H1 (cell line): ENCODE measurements at regions not wholly inside any gene's neighbourhood (a gene's known extent, or its start where the extent isn't known, plus 50 kb on each side); places are given as distances from the start of the nearest gene placed in this dataset.

Experiments
- CTCF ChIA-PET: fragments of 300-600 bp; sonication (Branson Sonifier 250); formaldehyde crosslinking; loops from one replicate; lab custom pipeline; 2021; ENCODE audit not compliant: partially characterized antibody; lab: Charles Lee
- POLR2A ChIA-PET: fragments of 300-600 bp; sonication (Branson Sonifier 250); formaldehyde crosslinking; loops from one replicate; lab custom pipeline; 2021; ENCODE audit warnings: inconsistent platforms; ENCODE audit not compliant: partially characterized antibody; lab: Charles Lee
- DNase-seq, 2 experiments: peaks; one replicate each; pipeline versions ENCODE4 v3.0.0 to v3.0.0-alpha.2; 2010 to 2022; ENCODE audit warnings: low spot score in 2 of 2, low read depth in 1 of 2, mixed read lengths in 1 of 2
- FAIRE-seq: peaks from 2 replicates; lab custom pipeline; 2011; peaks lifted over from hg19 to GRCh38; lab: Jason Lieb, UNC
- H2AFZ ChIP-seq: 2 replicates; pipeline ENCODE4 v1.8.1; 2012; ENCODE audit warnings: low read length, inconsistent platforms
- H2AK5ac ChIP-seq: 2 replicates; pipeline ENCODE4 v1.6.1; 2013; ENCODE audit warnings: low read depth, low read length
- H2BK120ac ChIP-seq: replicated peaks from 2 replicates; pipeline ENCODE3; 2013; ENCODE audit warnings: low read depth, low read length, inconsistent platforms
- H2BK12ac ChIP-seq: 2 replicates; pipeline ENCODE4 v1.6.1; 2013; ENCODE audit warnings: low read depth, low read length
- H2BK15ac ChIP-seq: 2 replicates; pipeline ENCODE4 v1.6.1; 2013; ENCODE audit warnings: low read length
- H2BK20ac ChIP-seq: 2 replicates; pipeline ENCODE4 v1.6.1; 2013; ENCODE audit warnings: low read length
- H2BK5ac ChIP-seq: 2 replicates; pipeline ENCODE4 v1.6.1; 2013; ENCODE audit warnings: low read depth, low read length
- H3K14ac ChIP-seq: 2 replicates; pipeline ENCODE4 v1.6.1; 2013; ENCODE audit warnings: inconsistent platforms; ENCODE audit not compliant: insufficient read length
- H3K18ac ChIP-seq: 2 replicates; pipeline ENCODE4 v1.6.1; 2013; ENCODE audit warnings: low read length; ENCODE audit errors: extremely low read depth
- H3K23ac ChIP-seq: 2 replicates; pipeline ENCODE4 v1.6.1; 2013; ENCODE audit warnings: inconsistent platforms; ENCODE audit not compliant: insufficient read length
- H3K23me2 ChIP-seq: 2 replicates; pipeline ENCODE4 v1.6.1; 2013; ENCODE audit warnings: low read depth, low read length
- H3K27ac ChIP-seq: 2 replicates; pipeline ENCODE4 v1.6.1; 2011; ENCODE audit warnings: low read depth, low read length, inconsistent platforms
- H3K27me3 ChIP-seq, 4 experiments: replicated peaks in 1 of 4; 1 replicate in 1 of 4; 2 replicates in 3 of 4; pipeline versions ENCODE4 v1.6.1 to v1.8.1; 2011 to 2013; ENCODE audit warnings: low read length in 3 of 4, mild to moderate bottlenecking in 3 of 4, inconsistent platforms in 2 of 4, mixed read lengths in 2 of 4, moderate library complexity in 1 of 4; ENCODE audit not compliant: control insufficient read depth in 3 of 4, insufficient read depth in 3 of 4; ENCODE audit errors: extremely low read depth in 1 of 4
- H3K36me3 ChIP-seq, 4 experiments: 2 replicates each; pipeline versions ENCODE4 v1.6.1 to v1.8.1; 2011 to 2013; ENCODE audit warnings: mild to moderate bottlenecking in 4 of 4, low read length in 3 of 4, moderate library complexity in 2 of 4, control low read depth in 1 of 4, inconsistent platforms in 1 of 4; ENCODE audit not compliant: insufficient read depth in 4 of 4, control insufficient read depth in 2 of 4
- H3K4ac ChIP-seq: replicated peaks from 2 replicates; pipeline ENCODE3; 2013; ENCODE audit warnings: low read length, low read depth, mixed read lengths, inconsistent platforms; ENCODE audit not compliant: insufficient read length
- H3K4me1 ChIP-seq, 4 experiments: replicated peaks in 1 of 4; 1 replicate in 1 of 4; 2 replicates in 3 of 4; pipeline versions ENCODE4 v1.6.1 to v1.8.1; 2011 to 2013; ENCODE audit warnings: low read length in 3 of 4, inconsistent platforms in 2 of 4, mixed read lengths in 1 of 4; ENCODE audit not compliant: insufficient read depth in 4 of 4, control insufficient read depth in 3 of 4
- H3K4me2 ChIP-seq, 2 experiments: 2 replicates each; pipeline versions ENCODE4 v1.6.1 to v1.8.1; 2011 to 2013; ENCODE audit warnings: low read depth in 2 of 2, low read length in 2 of 2, control low read depth in 1 of 2, inconsistent platforms in 1 of 2, mild to moderate bottlenecking in 1 of 2; ENCODE audit not compliant: insufficient read depth in 1 of 2
- H3K4me3 ChIP-seq, 4 experiments: fragments of 200-600, 300-600 bp in 1 of 4; sonication (generic), shearing (Covaris generic), sonication (Bioruptor Twin) in 1 of 4; 2 replicates each; pipeline versions ENCODE4 v1.5.1 to v1.8.1; 2011 to 2016; ENCODE audit warnings: low read length in 4 of 4, low read depth in 3 of 4, control low read depth in 2 of 4, inconsistent platforms in 2 of 4, mild to moderate bottlenecking in 2 of 4, mixed read lengths in 1 of 4, moderate library complexity in 1 of 4; ENCODE audit not compliant: insufficient read depth in 2 of 4; ENCODE audit errors: extremely low read depth in 1 of 4
- H3K56ac ChIP-seq: replicated peaks from 2 replicates; pipeline ENCODE3; 2013; ENCODE audit warnings: low read depth, mild to moderate bottlenecking, mixed read lengths, low read length, inconsistent platforms; ENCODE audit not compliant: insufficient read length
- H3K79me1 ChIP-seq: 2 replicates; pipeline ENCODE4 v1.6.1; 2013; ENCODE audit warnings: low read depth, low read length, control low read depth
- H3K79me2 ChIP-seq, 2 experiments: 2 replicates each; pipeline versions ENCODE4 v1.6.1 to v1.8.1; 2012 to 2013; ENCODE audit warnings: low read length in 2 of 2, mild to moderate bottlenecking in 2 of 2, inconsistent platforms in 1 of 2; ENCODE audit not compliant: insufficient read depth in 2 of 2, control insufficient read depth in 1 of 2
- H3K9ac ChIP-seq, 4 experiments: replicated peaks in 1 of 4; 1 replicate in 1 of 4; 2 replicates in 3 of 4; pipeline versions ENCODE4 v1.6.1 to v1.8.1; 2011 to 2013; ENCODE audit warnings: low read depth in 3 of 4, low read length in 3 of 4, control low read depth in 2 of 4, mild to moderate bottlenecking in 2 of 4, moderate library complexity in 2 of 4, inconsistent platforms in 1 of 4; ENCODE audit errors: extremely low read depth in 1 of 4
- H3K9me3 ChIP-seq, 2 experiments: 2 replicates each; pipeline versions ENCODE4 v1.6.1 to v1.8.1; 2012 to 2013; ENCODE audit warnings: mild to moderate bottlenecking in 2 of 2, moderate library complexity in 2 of 2, control low read depth in 1 of 2, inconsistent platforms in 1 of 2, low read depth in 1 of 2, low read length in 1 of 2, mixed read lengths in 1 of 2; ENCODE audit not compliant: insufficient read depth in 2 of 2
- H4K20me1 ChIP-seq, 2 experiments: replicated peaks in 1 of 2; 2 replicates each; pipeline versions ENCODE3 to v1.8.1; 2011 to 2013; ENCODE audit warnings: inconsistent platforms in 2 of 2, low read length in 2 of 2, mild to moderate bottlenecking in 1 of 2; ENCODE audit not compliant: insufficient read depth in 2 of 2, control insufficient read depth in 1 of 2
- H4K5ac ChIP-seq: 2 replicates; pipeline ENCODE4 v1.6.1; 2013; ENCODE audit warnings: low read length, low read depth, mixed read lengths, inconsistent platforms; ENCODE audit not compliant: insufficient read length
- H4K8ac ChIP-seq: 2 replicates; pipeline ENCODE4 v1.8.0; 2013; ENCODE audit warnings: mild to moderate bottlenecking, moderate library complexity, low read length, inconsistent platforms; ENCODE audit not compliant: insufficient read depth; ENCODE audit errors: extremely low read depth
- H4K91ac ChIP-seq: replicated peaks from 2 replicates; pipeline ENCODE3; 2013; ENCODE audit warnings: low read length, mixed read lengths, inconsistent platforms; ENCODE audit not compliant: insufficient read length
- CBX8 ChIP-seq: fragments of 300-800, 300-1000 bp; sonication (generic); IDR thresholded peaks from 2 replicates; pipeline ENCODE4 v1.7.1; 2016; ENCODE audit warnings: low read depth, low read length, borderline replicate concordance
- SIN3A ChIP-seq, 2 experiments: IDR thresholded peaks in 1 of 2; conservative IDR thresholded peaks in 1 of 2; 2 replicates each; pipeline ENCODE4 v1.6.1; 2011 to 2012; ENCODE audit warnings: low read length in 2 of 2, improper control_type of control experiment in 1 of 2, low read depth in 1 of 2, mild to moderate bottlenecking in 1 of 2
- WGBS, 2 experiments: shearing (Covaris generic) in 1 of 2; methylation state at CpG; one replicate each; pipeline versions ENCODE4 v1.1.6 to v1.1.7; 2013 to 2015; ENCODE audit warnings: low lambda C conversion rate in 2 of 2, mixed read lengths in 2 of 2, inconsistent platforms in 1 of 2, low coverage in 1 of 2, missing lambda C conversion rate in 1 of 2; ENCODE audit not compliant: insufficient replicate concordance in 2 of 2, insufficient coverage in 1 of 2, insufficient read length in 1 of 2; ENCODE audit errors: extremely low coverage in 1 of 2, missing lambda C conversion rate in 1 of 2; 5-methylcytosine and 5-hydroxymethylcytosine counted together

DNA sequence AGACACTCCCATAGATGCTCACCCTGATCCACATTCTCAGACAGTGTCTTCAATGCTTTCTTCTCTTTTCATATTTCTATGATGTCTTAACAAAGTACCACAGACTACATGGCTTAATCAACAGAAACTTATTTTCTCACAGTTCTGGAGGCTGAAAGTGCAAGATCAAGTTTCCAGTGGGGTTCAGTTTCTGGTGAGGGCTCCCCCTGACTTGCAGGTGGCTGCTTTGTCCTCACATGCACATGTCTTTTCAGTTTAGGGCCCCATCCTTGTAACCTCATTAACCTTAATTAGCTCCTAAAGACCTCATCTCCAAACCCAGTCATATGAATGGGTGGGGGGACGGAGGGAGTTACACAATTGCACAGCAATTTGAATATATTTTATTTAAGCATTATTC lies 335.8 kb downstream of the AASDHPPT start:
- FAIRE-seq, result no peak
- Histone ChIP-seq H3K9me3 (no peaks in the 10 kb centered on the region), H2AK5ac (no peak overlapping the region), H3K4me3 (no peak overlapping the region), H3K4ac (no peak overlapping the region), H3K79me1 (no peaks in the 10 kb centered on the region), H3K27me3 (peaks cover 0 to 1% (median 0%) of the 10 kb centered on the region in 4 experiments; a peak in 1 of 7 replicates), H3K14ac (no peak overlapping the region), H3K79me2 (no peaks in the 10 kb centered on the region), H4K91ac (no peak overlapping the region), H4K5ac (no peak overlapping the region), H3K18ac (no peak overlapping the region), H3K4me1 (no peaks in the 10 kb centered on the region), H2BK12ac (no peak overlapping the region), H3K23ac (no peak overlapping the region), H2AFZ (no peak overlapping the region), H2BK15ac (no peak overlapping the region), H2BK5ac (no peak overlapping the region), H2BK20ac (no peak overlapping the region), H3K36me3 (no peaks in the 10 kb centered on the region), H3K4me2 (no peak overlapping the region), H3K9ac (no peak overlapping the region), H4K20me1 (no peaks in the 10 kb centered on the region), H3K56ac (no peak overlapping the region), H3K27ac (no peak overlapping the region), H2BK120ac (no peak overlapping the region), H3K23me2 (0 out of 2 replicates have a peak, but pooled peaks cover 1% of the 10 kb centered on the region), H4K8ac (no peak overlapping the region)
- ChIA-PET CTCF (no interaction called here), POLR2A (no interaction called here)
- no peak for DNase-seq
- 85% methylated on average over 1 of the region's 1 CpG; no CpG with 5 or more reads in 1 of the 2 experiments for WGBS, 2 experiments
- no peak for TF ChIP-seq CBX8
- no peak for TF ChIP-seq SIN3A (conservative IDR thresholded peaks at IDR 0.05 in 1 of 2, IDR thresholded peaks at IDR 0.05 in 1 of 2; ENCODE audit: low read depth in 1 of 2, low read length in 2 of 2)
